SKM-1 treated with dmso at 0.1 percent for 144 hours (cell line): ENCODE measurements at regions not wholly inside any gene's neighbourhood (a gene's known extent, or its start where the extent isn't known, plus 50 kb on each side); places are given as distances from the start of the nearest gene placed in this dataset.
A peak's percentile ranks its signal among the peaks of the same experiment; 100 is the strongest.
"Not testable (repeated sequence)": the region's sequence is repeated elsewhere in the genome, so short reads cannot be mapped to it uniquely, and the experiment has no call there.

Source experiments
- DNase-seq: peaks from one replicate; lab custom pipeline; 2025; ENCODE audit not compliant: unreplicated experiment; lab: John Stamatoyannopoulos, UW

- DNase-seq = no peak
These were observed 75.5 kb downstream of the ASB1 start for GRCh38 chr2:238502088-238502810.

DNA sequence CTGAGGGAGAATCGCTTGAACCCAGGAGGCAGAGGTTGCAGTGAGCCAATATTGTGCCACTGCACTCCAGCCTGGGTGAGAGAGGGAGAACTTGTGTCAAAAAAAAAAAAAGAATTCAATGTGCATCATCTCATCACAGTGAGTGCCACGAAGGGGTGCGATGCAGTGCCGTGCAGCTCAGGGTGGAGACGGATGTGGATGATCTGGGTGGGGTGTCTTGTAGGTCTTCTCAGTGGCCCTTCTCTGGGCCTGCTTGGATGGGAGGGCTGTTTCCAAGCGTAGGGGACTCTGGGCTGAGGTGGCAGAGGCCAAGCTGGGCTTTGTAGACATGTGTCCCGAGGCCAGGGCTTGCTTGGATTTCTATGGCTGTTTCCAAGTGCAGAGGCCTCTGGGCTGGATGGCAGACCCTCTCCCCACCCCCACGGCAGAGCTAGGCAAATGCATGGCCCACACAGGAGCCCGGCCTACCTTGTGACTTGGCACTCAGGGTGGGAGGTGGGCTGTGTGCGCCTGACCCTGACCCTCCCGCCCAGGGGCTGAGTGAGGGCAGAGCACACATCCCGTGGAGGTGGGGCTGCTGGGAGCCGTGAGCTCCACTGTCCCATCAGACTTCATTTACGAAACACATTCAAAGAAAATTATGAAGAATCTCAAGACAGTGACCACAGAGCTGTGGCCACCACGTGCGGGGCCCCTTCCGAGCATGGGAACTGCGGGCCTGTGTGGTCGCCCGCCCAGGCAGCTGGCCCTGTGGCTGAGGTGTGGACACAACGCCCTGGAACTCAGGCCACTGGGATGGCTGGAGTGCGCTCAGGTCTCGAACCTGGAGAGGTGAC is 76.4 kb downstream of the ASB1 start:
- no peak for DNase-seq

DNA sequence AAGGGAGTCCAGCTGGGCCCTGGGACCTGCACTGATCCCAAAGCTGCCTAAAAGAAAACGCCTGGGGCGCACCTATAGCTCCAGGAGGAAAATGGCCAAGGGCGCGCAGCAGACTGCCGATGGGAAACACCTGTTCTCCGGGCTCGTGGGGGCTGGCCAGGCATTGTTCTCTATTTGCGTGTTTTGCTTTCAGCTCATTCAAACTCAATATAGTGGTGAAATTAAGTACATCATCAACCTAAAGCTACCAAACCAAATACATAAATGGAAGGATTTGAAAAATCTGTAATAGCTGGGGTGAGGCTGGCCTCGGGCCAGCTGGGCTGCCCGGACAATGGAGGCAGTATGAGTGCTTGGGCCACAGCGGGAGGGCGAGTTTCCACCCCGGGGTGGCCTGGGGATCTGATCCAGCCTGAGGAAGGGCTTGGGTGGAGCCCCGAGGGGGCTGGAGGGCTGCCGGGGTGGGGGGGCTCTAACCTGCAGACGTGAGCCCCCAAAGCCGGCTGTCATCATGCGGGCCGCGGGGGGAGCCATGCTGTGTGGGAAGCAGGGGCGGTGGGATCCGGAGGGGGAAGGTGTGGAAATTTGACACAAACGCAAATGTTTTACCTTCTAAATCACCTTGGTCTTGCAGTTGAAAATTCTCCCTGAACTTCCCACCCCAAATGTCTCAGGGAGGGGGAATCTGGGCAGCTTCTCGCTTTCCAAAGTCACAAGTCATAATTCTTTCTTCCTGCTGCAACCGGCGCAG is 77.6 kb downstream of the ASB1 start:
- no peak for DNase-seq

- DNase-seq = no peak
These were observed 78.6 kb downstream of the ASB1 start for GRCh38 chr2:238505119-238505891.

- DNase-seq = no peak
These were observed 79.2 kb downstream of the ASB1 start for GRCh38 chr2:238505892-238506280.

DNA sequence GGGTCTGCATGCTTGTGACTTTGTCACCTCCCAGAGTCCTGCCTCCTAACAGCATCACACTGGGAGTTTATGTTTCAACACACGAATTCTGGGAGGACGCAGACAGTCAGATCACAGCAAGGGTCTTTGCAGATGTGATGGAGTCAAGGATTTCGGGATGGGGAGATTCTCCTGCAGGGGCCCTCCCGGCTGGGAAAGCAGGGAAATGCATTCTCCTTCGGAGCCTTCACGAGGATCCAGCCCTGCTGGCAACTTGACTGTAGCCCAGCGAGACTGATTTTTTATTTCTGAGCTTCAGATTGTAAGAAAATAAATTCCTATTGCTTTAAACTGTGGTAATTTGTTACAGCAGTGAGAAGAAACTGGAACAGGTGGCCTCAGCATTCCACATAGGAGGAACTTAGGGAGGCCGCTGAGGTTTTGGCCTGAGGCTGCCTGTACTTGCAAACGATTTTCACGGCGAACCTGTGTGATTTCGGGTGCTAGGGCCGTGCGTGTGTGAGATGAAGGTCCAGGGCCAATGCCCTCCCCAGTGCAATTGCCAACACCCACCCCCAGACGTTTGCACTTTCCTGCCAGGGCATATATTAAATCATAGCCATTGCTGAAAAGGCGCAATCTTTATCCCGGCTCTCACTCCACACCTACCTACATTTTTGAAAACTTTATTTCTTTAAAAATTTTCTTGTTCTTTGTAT is 79.8 kb downstream of the ASB1 start:
- no peak for DNase-seq

GRCh38 chr2:238507836-238508235 is 81.1 kb downstream of the ASB1 start:
- no peak for DNase-seq

GRCh38 chr2:238509151-238509835 is 82.6 kb downstream of the ASB1 start:
- no peak for DNase-seq

GRCh38 chr2:238509903-238510302 is 83.2 kb downstream of the ASB1 start:
- DNase-seq = no peak

GRCh38 chr2:238510911-238511613 is 84.3 kb downstream of the ASB1 start:
- no peak for DNase-seq

GRCh38 chr2:238511614-238511950 is 84.9 kb downstream of the ASB1 start:
- DNase-seq = no peak

GRCh38 chr2:238512247-238512867 is 85.6 kb downstream of the ASB1 start:
- no peak for DNase-seq

DNA sequence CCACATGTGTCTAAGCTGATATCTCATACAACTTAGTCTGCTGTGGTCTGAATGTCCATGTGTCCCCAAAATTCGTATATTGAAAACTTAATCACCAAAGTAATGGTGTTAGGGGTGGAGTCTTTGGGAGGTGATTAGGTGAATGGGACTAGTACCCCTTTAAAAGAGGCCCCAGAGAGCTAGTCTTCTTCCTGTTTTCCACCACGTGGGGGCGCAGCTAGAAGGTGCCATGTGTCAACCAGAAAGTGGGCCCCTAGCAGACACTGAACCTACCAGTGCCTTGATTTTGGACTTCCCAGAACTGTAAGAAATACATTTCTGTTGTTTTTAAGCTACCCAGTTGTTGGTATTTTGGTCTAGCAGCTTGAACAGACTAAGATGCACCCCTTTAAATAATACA is 86.6 kb downstream of the ASB1 start:
- DNase-seq = peak; percentile 33

DNA sequence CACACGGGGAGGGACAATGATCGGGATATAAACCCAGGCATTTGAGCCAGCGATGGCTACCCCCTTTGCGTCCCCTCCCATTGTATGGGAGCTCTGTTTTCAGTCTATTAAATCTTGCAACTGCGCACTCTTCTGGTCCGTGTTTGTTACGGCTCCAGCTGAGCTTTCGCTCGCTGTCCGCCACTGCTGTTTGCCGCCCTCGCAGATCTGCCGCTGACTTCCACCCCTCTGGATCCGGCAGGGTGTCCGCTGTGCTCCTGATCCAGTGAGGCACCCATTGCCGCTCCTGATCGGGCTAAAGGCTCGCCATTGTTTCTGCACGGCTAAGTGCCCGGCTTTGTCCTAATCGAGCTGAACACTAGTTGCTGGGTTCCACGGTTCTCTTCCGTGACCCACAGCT is 87.3 kb downstream of the ASB1 start:
- not testable (repeated sequence) for DNase-seq

DNA sequence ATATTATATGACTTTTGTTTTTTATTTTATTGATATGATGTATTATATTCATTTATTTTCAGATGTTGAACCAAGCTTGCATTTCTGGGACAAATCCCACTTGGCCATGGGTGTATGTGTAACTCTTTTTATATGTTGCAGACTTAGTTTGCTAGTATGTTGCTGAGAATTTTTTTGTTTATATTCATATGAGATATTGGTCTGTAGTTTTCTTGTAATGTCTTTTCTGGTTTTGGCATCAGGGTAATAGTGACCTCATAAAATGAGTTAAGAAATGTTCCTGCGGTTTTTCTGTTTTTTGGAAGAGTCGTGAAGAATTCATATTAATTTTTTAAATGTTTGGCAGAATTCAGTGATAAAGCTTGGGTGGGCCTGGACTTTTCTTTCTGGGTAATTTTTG is 88.7 kb downstream of the ASB1 start:
- no peak for DNase-seq

GRCh38 chr2:238517209-238517608 is 90.5 kb downstream of the ASB1 start:
- no peak for DNase-seq

DNA sequence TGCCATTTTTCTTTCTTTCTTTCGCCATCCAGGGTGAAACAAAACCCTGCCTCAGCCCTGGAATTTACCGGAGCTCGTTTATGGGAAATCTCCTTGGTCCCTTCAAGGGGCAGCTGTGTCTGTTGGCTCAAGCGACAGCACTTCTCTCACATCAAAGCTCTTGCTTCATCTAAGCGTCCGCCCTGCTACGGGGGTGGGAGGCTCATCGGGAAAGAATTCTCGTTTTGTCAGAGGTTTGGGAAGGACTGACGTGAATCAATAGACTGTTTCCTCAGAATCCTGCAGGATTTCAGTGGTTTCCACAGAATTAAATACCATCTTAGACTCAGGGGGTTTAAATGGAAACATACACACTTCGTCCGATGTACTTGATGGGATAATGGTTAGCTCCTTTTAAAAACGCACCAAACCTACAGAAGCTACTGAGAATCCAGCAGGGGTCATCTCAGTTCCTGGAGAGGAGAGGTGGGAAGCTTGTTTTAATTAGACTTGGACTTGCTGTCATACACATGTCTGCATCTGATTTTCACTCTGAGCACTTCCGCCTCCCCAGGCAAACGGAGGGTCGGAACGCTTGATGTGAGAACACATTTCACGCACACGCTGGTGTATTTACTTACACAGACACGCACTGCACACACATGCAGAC is 91.6 kb downstream of the ASB1 start:
- no peak for DNase-seq

GRCh38 chr2:238518821-238519186 is 92.1 kb downstream of the ASB1 start:
- DNase-seq = no peak
